ENCODE measurements at regions not wholly inside any gene's neighbourhood (a gene's known extent, or its start where the extent isn't known, plus 50 kb on each side); places are given as distances from the start of the nearest gene placed in this dataset.
"Not testable (repeated sequence)": the region's sequence is repeated elsewhere in the genome, so short reads cannot be mapped to it uniquely, and the experiment has no call there.

DNA sequence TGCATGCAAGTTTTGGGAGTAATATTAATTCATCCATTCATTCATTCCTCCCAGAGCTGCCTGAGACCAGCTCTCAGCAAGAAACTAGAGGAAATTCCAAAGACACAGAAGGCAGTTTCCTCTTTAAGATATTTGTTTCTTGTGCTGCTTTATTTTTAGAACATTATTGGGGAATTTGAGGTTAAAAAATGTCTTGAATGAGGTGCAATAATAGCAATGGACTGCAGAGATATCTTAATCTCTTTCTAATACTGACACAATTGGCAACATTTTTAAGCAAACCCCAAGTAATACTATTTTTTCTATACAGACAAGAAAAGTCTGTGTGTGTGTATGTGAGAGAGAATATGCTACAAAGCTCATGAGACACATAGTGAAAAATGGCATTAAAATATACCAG, 190.2 kb upstream of the USP15 start:
- Histone ChIP-seq H3K9me3 (ENCODE audit: low read length) (no peaks in the 10 kb centered on the region), H3K36me3 (ENCODE audit: insufficient read depth, low read length) (no peaks in the 10 kb centered on the region), H3K27me3 (ENCODE audit: insufficient read depth, low read length, poor library complexity, severe bottlenecking) (no peaks in the 10 kb centered on the region), H3K4me1 (ENCODE audit: insufficient read depth, low read length) (no peaks in the 10 kb centered on the region), H3K4me3 (ENCODE audit: low read length) (no peak overlapping the region), H3K27ac (ENCODE audit: low read depth, low read length) (no peak overlapping the region)
- H3K9me3 Mint-ChIP-seq: peaks cover 0 to 4% (median 0%) of the 10 kb centered on the region in 5 donors
- POLR2A ChIA-PET: no interaction called here
- no peaks in the 10 kb centered on the region for H3K4me1 Mint-ChIP-seq
- no peak for DNase-seq
- CTCF ChIA-PET: no interaction called here
- no peaks in the 10 kb centered on the region for H3K36me3 Mint-ChIP-seq
- H3K27me3 Mint-ChIP-seq: peaks cover 0 to 1% of the 10 kb centered on the region in 2 donors
- no peak overlapping the region for H3K27ac Mint-ChIP-seq
- H3K4me3 Mint-ChIP-seq: no peak overlapping the region

DNA sequence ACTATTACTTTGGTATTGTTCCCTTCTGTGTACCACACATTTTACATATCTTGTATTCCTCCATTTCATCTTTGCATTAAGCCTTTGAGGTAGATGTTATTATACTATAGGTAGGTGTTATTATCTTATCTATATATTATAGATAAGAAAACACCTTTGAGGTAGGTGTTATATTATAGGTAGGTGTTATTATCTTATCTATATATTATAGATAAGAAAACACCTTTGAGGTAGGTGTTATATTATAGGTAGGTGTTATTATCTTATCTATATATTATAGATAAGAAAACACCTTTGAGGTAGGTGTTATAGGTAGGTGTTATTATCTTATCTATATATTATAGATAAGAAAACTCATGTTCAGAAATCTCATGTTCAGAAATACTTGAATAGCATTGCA, 187.0 kb upstream of the USP15 start:
- H3K27me3 Mint-ChIP-seq; H3K27ac ChIP-seq (ENCODE audit: low read depth, low read length); CTCF ChIA-PET; H3K4me3 ChIP-seq (ENCODE audit: low read length); H3K36me3 ChIP-seq (ENCODE audit: insufficient read depth, low read length); H3K4me1 Mint-ChIP-seq; POLR2A ChIA-PET; H3K4me1 ChIP-seq (ENCODE audit: insufficient read depth, low read length); H3K27me3 ChIP-seq (ENCODE audit: insufficient read depth, low read length, poor library complexity, severe bottlenecking); H3K4me3 Mint-ChIP-seq; DNase-seq; H3K36me3 Mint-ChIP-seq; H3K9me3 ChIP-seq (ENCODE audit: low read length); H3K27ac Mint-ChIP-seq; H3K9me3 Mint-ChIP-seq: not testable (repeated sequence)

DNA sequence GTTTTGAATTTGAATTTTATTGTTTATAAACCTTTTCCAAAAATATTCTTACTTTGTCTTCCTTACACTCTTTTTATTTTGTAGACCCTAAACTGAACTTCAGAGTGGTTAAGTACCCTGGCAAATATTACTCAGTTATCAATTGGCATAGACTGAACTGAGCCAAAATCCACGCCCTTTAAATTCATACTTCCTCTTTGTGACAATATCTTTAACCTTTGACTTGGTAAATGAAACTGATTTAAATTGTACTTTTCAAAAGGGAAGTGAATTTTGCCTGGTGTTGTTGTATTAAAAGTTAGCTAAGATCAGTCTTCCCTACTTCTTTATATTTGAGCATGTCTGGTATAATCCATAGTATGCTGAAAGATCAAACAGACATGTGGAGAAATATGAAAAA, 184.3 kb upstream of the USP15 start:
- Mint-ChIP-seq H3K27ac (no peak overlapping the region), H3K9me3 (peaks cover 0 to 3% (median 0%) of the 10 kb centered on the region in 5 donors), H3K36me3 (no peaks in the 10 kb centered on the region), H3K4me3 (no peak overlapping the region), H3K27me3 (no peaks in the 10 kb centered on the region), H3K4me1 (no peaks in the 10 kb centered on the region)
- Histone ChIP-seq H3K9me3 (ENCODE audit: low read length) (no peaks in the 10 kb centered on the region), H3K4me3 (ENCODE audit: low read length) (no peak overlapping the region), H3K4me1 (ENCODE audit: insufficient read depth, low read length) (no peaks in the 10 kb centered on the region), H3K36me3 (ENCODE audit: insufficient read depth, low read length) (no peaks in the 10 kb centered on the region), H3K27ac (ENCODE audit: low read depth, low read length) (no peak overlapping the region), H3K27me3 (ENCODE audit: insufficient read depth, low read length, poor library complexity, severe bottlenecking) (no peaks in the 10 kb centered on the region)
- ChIA-PET POLR2A (no interaction called here), CTCF (no interaction called here)
- DNase-seq: no peak

DNA sequence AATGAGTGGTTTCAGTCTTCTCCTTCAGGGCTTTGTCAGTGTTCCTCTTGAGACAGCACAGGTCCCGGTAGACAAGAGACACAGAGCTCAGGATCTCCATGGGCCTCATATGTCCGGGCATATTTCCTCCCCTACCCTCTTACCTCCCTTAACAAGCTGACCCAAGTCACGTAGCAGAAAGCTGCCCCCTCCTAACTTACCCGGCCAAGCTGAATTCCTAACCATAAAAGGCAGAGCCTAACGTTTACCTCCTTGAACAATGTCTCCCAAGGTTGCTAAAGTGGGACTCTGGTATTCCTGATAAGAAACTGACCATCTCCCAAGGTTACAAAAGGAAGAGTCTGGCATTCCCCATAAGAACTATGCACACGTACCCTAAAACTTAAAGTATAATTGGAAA, 182.2 kb upstream of the USP15 start:
- Mint-ChIP-seq H3K4me3 (no peak overlapping the region), H3K4me1 (no peaks in the 10 kb centered on the region), H3K27me3 (no peaks in the 10 kb centered on the region), H3K27ac (no peak overlapping the region), H3K9me3 (peaks cover 0 to 5% (median 0%) of the 10 kb centered on the region in 5 donors), H3K36me3 (no peaks in the 10 kb centered on the region)
- no peaks in the 10 kb centered on the region for H3K36me3 ChIP-seq (ENCODE audit: insufficient read depth, low read length)
- no peak for DNase-seq
- no peaks in the 10 kb centered on the region for H3K27me3 ChIP-seq (ENCODE audit: insufficient read depth, low read length, poor library complexity, severe bottlenecking)
- POLR2A ChIA-PET: no interaction called here
- no peak overlapping the region for H3K27ac ChIP-seq (ENCODE audit: low read depth, low read length)
- CTCF ChIA-PET: no interaction called here
- H3K4me3 ChIP-seq (ENCODE audit: low read length): no peak overlapping the region
- H3K4me1 ChIP-seq (ENCODE audit: insufficient read depth, low read length): no peaks in the 10 kb centered on the region
- no peaks in the 10 kb centered on the region for H3K9me3 ChIP-seq (ENCODE audit: low read length)

DNA sequence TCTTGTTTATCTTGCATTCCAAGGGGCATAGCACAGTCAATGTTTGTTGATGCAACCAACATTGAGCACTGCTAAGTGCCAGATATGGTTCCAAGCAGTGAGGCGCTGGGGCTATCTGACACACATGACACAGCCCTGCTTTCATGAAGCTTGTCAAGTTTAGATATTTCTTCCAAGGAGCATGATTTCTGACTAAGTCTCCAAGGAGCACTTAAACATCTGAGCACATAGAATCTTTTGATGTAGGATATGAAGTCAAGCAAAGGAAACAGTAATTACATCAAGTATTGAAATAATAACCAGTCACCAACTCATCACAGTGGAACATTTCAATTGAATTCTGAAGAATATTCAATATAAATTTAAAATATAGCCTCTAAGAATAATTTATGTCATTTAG, 177.8 kb upstream of the USP15 start:
- Mint-ChIP-seq H3K4me3 (no peak overlapping the region), H3K27ac (no peak overlapping the region)
- CTCF ChIA-PET: no interaction called here

DNA sequence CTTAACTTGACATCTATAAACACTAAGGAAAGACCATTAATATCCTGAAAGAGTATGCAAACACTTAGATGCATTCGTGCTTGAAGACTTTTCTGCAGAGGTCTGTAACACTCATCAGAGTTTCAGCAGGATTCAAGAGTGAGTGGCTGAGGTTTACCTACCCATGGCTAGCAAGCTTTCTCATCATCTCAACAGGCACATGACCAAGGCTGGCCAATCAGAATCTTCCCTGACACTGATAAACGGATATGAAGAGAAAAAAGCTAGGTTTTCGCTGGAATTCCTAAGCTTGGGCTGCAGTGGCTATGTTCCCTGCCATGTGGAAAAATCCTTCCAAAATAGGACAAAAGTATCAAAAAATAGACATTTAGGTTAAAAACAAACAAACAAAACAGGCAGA, 162.1 kb upstream of the USP15 start:
- no peak overlapping the region for H3K4me3 Mint-ChIP-seq
- no peaks in the 10 kb centered on the region for H3K4me1 ChIP-seq (ENCODE audit: insufficient read depth, low read length)
- ChIA-PET POLR2A (no interaction called here), CTCF (no interaction called here)
- H3K4me1 Mint-ChIP-seq: no peaks in the 10 kb centered on the region
- H3K9me3 ChIP-seq (ENCODE audit: low read length): no peaks in the 10 kb centered on the region
- H3K27me3 ChIP-seq (ENCODE audit: insufficient read depth, low read length, poor library complexity, severe bottlenecking): no peaks in the 10 kb centered on the region
- H3K27ac ChIP-seq (ENCODE audit: low read depth, low read length): no peak overlapping the region
- no peak overlapping the region for H3K4me3 ChIP-seq (ENCODE audit: low read length)
- H3K36me3 Mint-ChIP-seq: no peaks in the 10 kb centered on the region
- DNase-seq: no peak
- peaks cover 0 to 2% of the 10 kb centered on the region in 2 donors for H3K27me3 Mint-ChIP-seq
- peaks cover 0 to 3% (median 0%) of the 10 kb centered on the region in 5 donors for H3K9me3 Mint-ChIP-seq
- H3K36me3 ChIP-seq (ENCODE audit: insufficient read depth, low read length): no peaks in the 10 kb centered on the region
- no peak overlapping the region for H3K27ac Mint-ChIP-seq

More for the DNA sequence above, 177.8 kb upstream of the USP15 start:
- Mint-ChIP-seq H3K36me3 (no peaks in the 10 kb centered on the region), H3K9me3 (peaks cover 0 to 12% (median 5%) of the 10 kb centered on the region in 5 donors), H3K4me1 (no peaks in the 10 kb centered on the region), H3K27me3 (no peaks in the 10 kb centered on the region)
- H3K36me3 ChIP-seq (ENCODE audit: insufficient read depth, low read length): no peaks in the 10 kb centered on the region
- H3K4me3 ChIP-seq (ENCODE audit: low read length): no peak overlapping the region
- POLR2A ChIA-PET: no interaction called here
- H3K4me1 ChIP-seq (ENCODE audit: insufficient read depth, low read length): no peaks in the 10 kb centered on the region
- no peak for DNase-seq
- no peaks in the 10 kb centered on the region for H3K27me3 ChIP-seq (ENCODE audit: insufficient read depth, low read length, poor library complexity, severe bottlenecking)
- H3K27ac ChIP-seq (ENCODE audit: low read depth, low read length): no peak overlapping the region
- no peaks in the 10 kb centered on the region for H3K9me3 ChIP-seq (ENCODE audit: low read length)

DNA sequence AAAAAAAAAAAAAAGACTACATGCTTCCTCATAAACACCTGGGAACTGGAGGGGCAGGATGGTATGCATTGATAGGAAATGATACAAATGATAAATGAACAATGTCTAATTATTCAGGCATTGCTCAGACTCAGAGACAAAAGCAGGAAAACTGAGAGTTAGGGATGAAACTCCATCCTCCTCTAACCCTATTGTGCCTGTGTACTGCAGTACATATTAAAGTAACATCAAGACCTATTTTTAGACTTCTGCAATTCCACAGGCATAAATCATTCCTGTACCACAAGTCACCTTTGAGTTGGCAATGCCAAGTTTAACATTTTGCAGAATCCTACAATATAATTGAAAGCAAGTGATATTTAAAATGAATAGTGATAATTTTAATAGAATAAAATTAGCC, 156.5 kb upstream of the USP15 start:
- H3K27ac ChIP-seq (ENCODE audit: low read depth, low read length): no peak overlapping the region
- Mint-ChIP-seq H3K4me1 (no peaks in the 10 kb centered on the region), H3K9me3 (peaks cover 0 to 6% (median 0%) of the 10 kb centered on the region in 5 donors), H3K27ac (no peak overlapping the region), H3K36me3 (no peaks in the 10 kb centered on the region), H3K4me3 (no peak overlapping the region), H3K27me3 (peaks cover 0 to 2% of the 10 kb centered on the region in 2 donors)
- POLR2A ChIA-PET: no interaction called here
- CTCF ChIA-PET: no interaction called here
- DNase-seq: no peak
- H3K27me3 ChIP-seq (ENCODE audit: insufficient read depth, low read length, poor library complexity, severe bottlenecking): no peaks in the 10 kb centered on the region
- H3K9me3 ChIP-seq (ENCODE audit: low read length): no peaks in the 10 kb centered on the region
- H3K4me3 ChIP-seq (ENCODE audit: low read length): no peak overlapping the region
- no peaks in the 10 kb centered on the region for H3K36me3 ChIP-seq (ENCODE audit: insufficient read depth, low read length)
- H3K4me1 ChIP-seq (ENCODE audit: insufficient read depth, low read length): no peaks in the 10 kb centered on the region

DNA sequence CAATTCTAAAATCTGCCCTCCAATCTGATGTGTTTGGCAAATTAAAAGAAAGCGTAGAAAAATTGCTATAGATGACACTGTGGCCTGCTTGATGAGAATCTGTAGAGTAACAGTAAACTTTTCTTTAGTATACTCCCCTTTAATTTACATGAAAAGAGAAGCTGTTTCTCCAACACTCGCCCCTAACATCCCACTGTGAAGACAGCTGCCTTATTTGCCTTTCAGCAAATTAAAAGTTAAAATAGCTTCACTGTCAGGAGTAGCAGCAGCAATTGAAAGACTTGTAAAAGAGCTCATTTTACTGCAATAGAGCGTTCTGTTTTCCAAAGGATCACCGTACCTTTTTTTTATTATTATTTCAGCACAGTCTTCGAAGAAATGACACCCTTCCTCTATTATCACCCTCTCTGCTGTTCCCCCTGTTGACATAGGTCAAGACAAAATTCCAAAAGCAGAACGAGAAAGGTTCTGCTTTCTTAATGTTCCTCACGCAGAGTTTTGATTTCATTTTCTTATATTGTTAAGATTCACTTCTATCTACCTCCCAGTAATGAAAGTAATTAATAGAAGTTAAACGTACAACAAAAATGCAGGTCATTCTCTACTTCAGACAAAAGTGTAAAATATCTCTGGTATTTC, 153.5 kb upstream of the USP15 start:
- CTCF ChIA-PET: no interaction called here
- no peak overlapping the region for H3K4me3 ChIP-seq (ENCODE audit: low read length)
- Mint-ChIP-seq H3K36me3 (no peaks in the 10 kb centered on the region), H3K4me1 (no peaks in the 10 kb centered on the region), H3K27ac (no peak overlapping the region), H3K27me3 (peaks cover 0 to under 1% of the 10 kb centered on the region in 2 donors), H3K4me3 (no peak overlapping the region), H3K9me3 (peaks cover 6 to 20% (median 14%) of the 10 kb centered on the region in 5 donors)
- H3K4me1 ChIP-seq (ENCODE audit: insufficient read depth, low read length): no peaks in the 10 kb centered on the region
- POLR2A ChIA-PET: no interaction called here
- H3K27me3 ChIP-seq (ENCODE audit: insufficient read depth, low read length, poor library complexity, severe bottlenecking): no peaks in the 10 kb centered on the region
- DNase-seq: no peak
- H3K27ac ChIP-seq (ENCODE audit: low read depth, low read length): no peak overlapping the region
- no peaks in the 10 kb centered on the region for H3K36me3 ChIP-seq (ENCODE audit: insufficient read depth, low read length)
- no peaks in the 10 kb centered on the region for H3K9me3 ChIP-seq (ENCODE audit: low read length)

All from CD8-positive, alpha-beta memory T cell (primary cell).